Left lung (tissue), 4 donors: ENCODE measurements at regions not wholly inside any gene's neighbourhood (a gene's known extent, or its start where the extent isn't known, plus 50 kb on each side); places are given as distances from the start of the nearest gene placed in this dataset.

Experiments
- ATAC-seq: fragments of 200-7000 bp; cut with Tn5 transposase; one replicate; pipeline ENCODE4 v1.9.1; 2020; ENCODE audit warnings: moderate library complexity
- DNase-seq, 4 donors: peaks; one replicate each; pipeline ENCODE4 v3.0.0-alpha.2; 2013 to 2020
- H3K27ac ChIP-seq, 2 donors: fragments of 200-600 bp; sonication (generic) in 1 of 2; one replicate each; pipeline versions ENCODE4 v1.5.0 to v1.8.0; 2020 to 2021
- H3K27me3 ChIP-seq, 2 donors: fragments of 200-600 bp; sonication (generic) in 1 of 2; one replicate each; pipeline versions ENCODE4 v1.5.0 to v1.8.0; 2020 to 2021
- H3K36me3 ChIP-seq, 2 donors: fragments of 200-600 bp; sonication (generic) in 1 of 2; one replicate each; pipeline versions ENCODE4 v1.5.0 to v1.8.0; 2020 to 2021
- H3K4me1 ChIP-seq, 2 donors: fragments of 200-600 bp; one replicate each; pipeline ENCODE4 v1.8.0; 2021
- H3K4me3 ChIP-seq, 2 donors: fragments of 200-600 bp; sonication (generic) in 1 of 2; one replicate each; pipeline versions ENCODE4 v1.5.0 to v1.8.0; 2020 to 2021; ENCODE audit warnings: mild to moderate bottlenecking in 1 of 2
- H3K9me3 ChIP-seq, 2 donors: fragments of 200-600 bp; sonication (generic) in 1 of 2; one replicate each; pipeline versions ENCODE4 v1.5.0 to v1.8.0; 2020 to 2021
- CTCF ChIP-seq, 2 donors: fragments of 200-600 bp; sonication (generic) in 1 of 2; IDR thresholded peaks; one replicate each; pipeline versions ENCODE4 v1.5.0 to v1.8.0; 2021; ENCODE audit warnings: antibody characterized with exemption in 2 of 2
- intact Hi-C, 2 donors: fragments of 100-400 bp; cut with DNase I; formaldehyde crosslinking; loops; one replicate each; pipeline versions ENCODE4 v1.11.2 to v1.14.2; 2022
- donor health status: DM: no; HTN: yes; CAD: no.
- donor health status: DM: no; HTN: no; CAD: no.

DNA sequence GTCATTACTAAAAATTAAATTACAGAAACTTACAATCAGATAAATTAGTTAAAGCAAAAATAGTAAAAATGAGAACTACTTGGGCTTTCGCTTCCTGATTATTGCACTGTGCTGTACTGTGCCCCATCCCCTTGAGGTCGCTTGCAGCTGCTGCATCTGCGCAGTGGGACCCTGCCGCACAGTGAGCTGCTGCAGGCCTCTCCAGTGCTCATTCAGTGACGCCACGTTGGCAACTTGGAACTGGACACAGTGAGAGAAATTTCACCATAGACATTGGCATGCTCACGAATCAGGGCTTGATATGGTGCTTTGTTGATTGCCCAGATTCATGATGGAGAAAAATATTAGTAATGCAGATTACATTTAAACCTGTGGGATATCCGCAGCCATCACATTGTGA is 290.8 kb upstream of the MYT1L start:
- Histone ChIP-seq H3K27ac (no peak overlapping the region), H3K4me3 (no peak overlapping the region), H3K27me3 (peaks cover 0 to 1% of the 10 kb centered on the region in 2 donors), H3K4me1 (no peaks in the 10 kb centered on the region), H3K9me3 (no peaks in the 10 kb centered on the region), H3K36me3 (no peaks in the 10 kb centered on the region)
- intact Hi-C loops = no loop called here
- ATAC-seq (no peak), DNase-seq (no peak)
- no peak for TF ChIP-seq CTCF (IDR thresholded peaks at IDR 0.05)

DNA sequence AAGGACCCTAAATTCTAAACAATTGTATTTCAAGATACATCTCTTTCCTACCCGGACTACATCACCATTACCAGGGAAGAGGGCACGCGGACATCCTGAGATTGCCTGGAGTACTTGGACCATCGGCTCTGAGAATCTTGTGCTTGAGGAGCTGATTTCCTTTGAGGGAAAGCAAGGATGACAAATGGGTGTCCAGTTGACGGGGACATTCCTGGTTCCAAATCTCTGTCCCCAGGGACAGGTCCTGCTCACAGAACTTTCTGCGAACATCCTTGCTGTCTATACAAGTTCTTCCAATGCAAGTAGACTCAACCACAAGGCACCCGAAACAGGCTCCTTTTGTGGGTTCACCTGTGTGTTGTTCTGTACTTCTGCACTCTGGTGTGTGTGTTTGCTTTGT is 289.5 kb upstream of the MYT1L start:
- DNase-seq (no peak), ATAC-seq (no peak)
- Histone ChIP-seq H3K27ac (no peak overlapping the region), H3K27me3 (peaks cover 0 to 11% of the 10 kb centered on the region in 2 donors), H3K4me1 (no peaks in the 10 kb centered on the region), H3K36me3 (no peaks in the 10 kb centered on the region), H3K9me3 (no peaks in the 10 kb centered on the region), H3K4me3 (no peak overlapping the region)
- intact Hi-C loops = no loop called here
- no peak for TF ChIP-seq CTCF (IDR thresholded peaks at IDR 0.05)

DNA sequence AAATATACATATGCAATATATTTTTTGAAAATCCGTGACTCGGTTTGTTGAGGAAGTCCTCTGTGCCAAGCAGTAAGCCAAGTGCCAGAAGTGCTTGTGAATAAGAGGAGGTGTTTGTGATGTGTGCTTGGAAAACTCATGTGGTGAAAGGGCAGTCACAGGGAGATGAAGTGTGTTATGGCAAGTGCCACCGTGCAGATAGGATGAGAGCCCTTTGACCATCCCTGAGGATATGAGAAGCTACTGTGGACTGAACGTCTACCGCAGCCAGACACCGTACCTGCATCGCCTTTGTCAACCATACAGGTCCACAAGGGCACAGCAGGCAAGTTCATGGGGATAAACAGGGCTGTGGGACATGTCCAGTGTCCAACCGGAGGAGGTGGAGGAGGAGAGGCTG is 288.9 kb upstream of the MYT1L start:
- Histone ChIP-seq H3K9me3 (no peaks in the 10 kb centered on the region), H3K27ac (no peak overlapping the region), H3K4me1 (no peaks in the 10 kb centered on the region), H3K36me3 (no peaks in the 10 kb centered on the region), H3K4me3 (no peak overlapping the region), H3K27me3 (peaks cover 0 to 11% of the 10 kb centered on the region in 2 donors)
- ATAC-seq = no peak
- DNase-seq = no peak
- no peak for TF ChIP-seq CTCF (IDR thresholded peaks at IDR 0.05)
- intact Hi-C loops = no loop called here

DNA sequence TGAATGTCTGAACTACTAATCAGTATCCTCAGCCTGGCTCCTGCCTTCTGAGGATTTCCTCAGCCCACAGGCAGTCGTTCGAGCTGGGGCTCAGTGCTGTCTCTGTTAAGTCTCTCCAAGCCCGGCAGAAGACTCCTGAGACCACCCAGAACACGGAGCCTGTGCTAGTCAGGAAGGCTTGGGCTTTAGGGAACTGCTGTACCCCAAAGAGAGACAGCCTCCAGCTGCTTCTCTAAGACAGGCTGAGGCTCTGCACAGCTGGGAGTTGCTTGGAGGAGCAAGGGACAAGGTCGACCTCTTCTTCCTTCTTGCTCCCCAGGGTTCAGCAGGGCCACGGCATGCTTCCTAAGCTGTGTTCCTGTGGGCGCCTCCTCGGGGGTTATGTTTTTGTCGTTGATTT is 283.4 kb upstream of the MYT1L start:
- no peak overlapping the region for H3K27ac ChIP-seq
- DNase-seq (no peak), ATAC-seq (no peak)
- peaks cover 0 to 11% of the 10 kb centered on the region in 2 donors for H3K27me3 ChIP-seq
- no peaks in the 10 kb centered on the region for H3K4me1 ChIP-seq
- no peaks in the 10 kb centered on the region for H3K36me3 ChIP-seq
- intact Hi-C loops = no loop called here
- no peak overlapping the region for H3K4me3 ChIP-seq
- H3K9me3 ChIP-seq = no peaks in the 10 kb centered on the region
- TF ChIP-seq CTCF (IDR thresholded peaks at IDR 0.05) = no peak

DNA sequence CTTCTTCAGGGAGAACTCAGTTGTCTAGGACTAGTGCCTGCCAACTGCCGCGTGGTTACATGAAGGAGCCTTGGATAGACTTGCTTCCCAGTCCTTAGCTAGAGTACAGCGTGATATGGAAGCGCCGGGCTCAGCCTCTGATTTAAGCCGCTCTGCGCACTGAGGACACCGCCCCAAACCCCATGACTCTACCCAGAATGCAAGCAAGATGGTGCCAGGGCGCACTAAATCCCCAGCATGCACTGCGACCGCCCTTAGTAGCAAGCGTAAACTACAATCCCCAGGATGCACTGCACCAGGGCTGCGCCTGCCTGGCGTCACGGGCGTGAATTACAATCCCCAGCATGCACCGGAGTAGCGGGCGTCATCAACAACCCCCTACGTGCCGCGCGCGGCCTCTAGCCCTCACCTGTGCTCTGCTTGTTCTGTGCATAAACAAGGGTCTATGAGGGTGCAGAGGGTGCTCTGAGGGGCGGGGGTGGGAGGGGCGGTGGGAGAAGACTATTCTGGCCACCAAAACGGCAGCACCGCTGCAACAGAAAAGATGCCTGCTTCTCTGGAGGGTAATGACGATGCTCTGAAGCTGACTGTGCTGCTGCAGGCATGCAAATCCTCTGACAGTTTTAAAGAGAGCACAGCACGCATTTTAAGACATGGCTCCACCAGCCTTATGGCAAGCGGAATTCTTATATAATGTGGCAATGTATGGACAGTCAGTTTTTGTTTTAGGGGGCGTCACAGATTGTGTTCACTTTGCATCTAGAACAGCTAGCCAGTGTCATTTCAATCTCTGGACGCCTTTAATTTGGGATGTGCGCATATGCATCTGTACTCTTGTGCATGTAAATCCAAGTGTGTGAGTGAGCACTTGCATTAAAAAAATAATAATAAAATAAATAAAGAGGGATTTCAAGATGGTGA is 282.5 kb upstream of the MYT1L start:
- ATAC-seq (peak; percentile 100), DNase-seq (peak; percentile 85 to 95 (median 91))
- H3K9me3 ChIP-seq = no peaks in the 10 kb centered on the region
- no peak overlapping the region for H3K27ac ChIP-seq
- no peak for TF ChIP-seq CTCF (IDR thresholded peaks at IDR 0.05)
- H3K4me3 ChIP-seq = peak overlapping the region; percentile 28 to 36
- H3K36me3 ChIP-seq = no peaks in the 10 kb centered on the region
- peaks cover 0 to 11% of the 10 kb centered on the region in 2 donors for H3K27me3 ChIP-seq
- H3K4me1 ChIP-seq = no peaks in the 10 kb centered on the region
- intact Hi-C loops = no loop called here
